Activated T-cell treated with anti-CD3 and anti-CD28 coated beads for 1 hour (primary cell): ENCODE measurements at regions not wholly inside any gene's neighbourhood (a gene's known extent, or its start where the extent isn't known, plus 50 kb on each side); places are given as distances from the start of the nearest gene placed in this dataset.
"Not testable (repeated sequence)": the region's sequence is repeated elsewhere in the genome, so short reads cannot be mapped to it uniquely, and the experiment has no call there.

Experiments
- DNase-seq: peaks from one replicate; pipeline ENCODE4 v3.0.0-alpha.2; 2020; ENCODE audit warnings: low read depth

GRCh38 chr5:135094339-135095051 is 60.5 kb upstream of the PITX1 start:
- no peak for DNase-seq

GRCh38 chr5:135093483-135093882 is 59.5 kb upstream of the PITX1 start:
- not testable (repeated sequence) for DNase-seq

GRCh38 chr5:135092476-135092875 is 58.4 kb upstream of the PITX1 start:
- no peak for DNase-seq

GRCh38 chr5:135091286-135091685 is 57.3 kb upstream of the PITX1 start:
- no peak for DNase-seq

- no peak for DNase-seq
Observed at GRCh38 chr5:135089912-135090311, 55.9 kb upstream of the PITX1 start.

GRCh38 chr5:135088911-135089310 is 54.9 kb upstream of the PITX1 start:
- no peak for DNase-seq

GRCh38 chr5:135087950-135088349 is 53.9 kb upstream of the PITX1 start:
- DNase-seq, result no peak

GRCh38 chr5:135085936-135086725 is 52.1 kb upstream of the PITX1 start:
- no peak for DNase-seq

- DNase-seq, result no peak
Observed at GRCh38 chr5:135085133-135085935, 51.3 kb upstream of the PITX1 start.
